Immature natural killer cell (primary cell): ENCODE measurements at regions not wholly inside any gene's neighbourhood (a gene's known extent, or its start where the extent isn't known, plus 50 kb on each side); places are given as distances from the start of the nearest gene placed in this dataset.
"Not testable (repeated sequence)": the region's sequence is repeated elsewhere in the genome, so short reads cannot be mapped to it uniquely, and the experiment has no call there.

Experiments used
- DNase-seq, 3 donors: peaks; one replicate each; pipeline ENCODE4 v3.0.0; 2022; ENCODE audit warnings: mixed read lengths in 1 of 3
- H3K27ac Mint-ChIP-seq, 6 donors: one replicate each; pipeline ENCODE4 v1.8.0; 2020; ENCODE audit warnings: mixed read lengths in 6 of 6, mild to moderate bottlenecking in 5 of 6, inconsistent platforms in 4 of 6, moderate library complexity in 3 of 6
- H3K27me3 Mint-ChIP-seq, 3 donors: one replicate each; pipeline ENCODE4 v1.8.0; 2020 to 2021; ENCODE audit warnings: low read depth in 3 of 3, mild to moderate bottlenecking in 3 of 3, mixed read lengths in 3 of 3, moderate library complexity in 3 of 3, inconsistent platforms in 1 of 3
- H3K36me3 Mint-ChIP-seq, 3 donors: one replicate each; pipeline ENCODE4 v1.8.0; 2020; ENCODE audit warnings: mixed read lengths in 3 of 3, inconsistent platforms in 2 of 3, mild to moderate bottlenecking in 2 of 3
- H3K4me1 Mint-ChIP-seq, 2 donors: one replicate each; pipeline ENCODE4 v1.8.0; 2020; ENCODE audit warnings: inconsistent platforms in 2 of 2, mild to moderate bottlenecking in 2 of 2, mixed read lengths in 2 of 2, moderate library complexity in 1 of 2
- H3K4me3 Mint-ChIP-seq, 5 donors: one replicate each; pipeline ENCODE4 v1.8.0; 2020; ENCODE audit warnings: mild to moderate bottlenecking in 5 of 5, mixed read lengths in 5 of 5, inconsistent platforms in 3 of 5, moderate library complexity in 3 of 5
- H3K9me3 Mint-ChIP-seq, 6 donors: one replicate each; pipeline ENCODE4 v1.8.0; 2020; ENCODE audit warnings: mild to moderate bottlenecking in 6 of 6, mixed read lengths in 6 of 6, inconsistent platforms in 4 of 6, moderate library complexity in 3 of 6

GRCh38 chrX:53883196-53883595 is 161.1 kb downstream of the PHF8 start:
- no peak for DNase-seq
- Mint-ChIP-seq H3K36me3 (no peaks in the 10 kb centered on the region), H3K9me3 (no peaks in the 10 kb centered on the region), H3K4me3 (no peak overlapping the region), H3K27me3 (peaks cover 2 to 20% (median 11%) of the 10 kb centered on the region in 3 donors), H3K4me1 (no peaks in the 10 kb centered on the region), H3K27ac (no peak overlapping the region)

- Mint-ChIP-seq H3K27ac (no peak overlapping the region), H3K36me3 (no peaks in the 10 kb centered on the region), H3K4me1 (no peaks in the 10 kb centered on the region), H3K4me3 (no peak overlapping the region), H3K9me3 (no peaks in the 10 kb centered on the region), H3K27me3 (peaks cover 2 to 20% (median 11%) of the 10 kb centered on the region in 3 donors)
- DNase-seq, result no peak
These were observed 161.9 kb downstream of the PHF8 start for GRCh38 chrX:53882331-53882730.

- H3K27ac Mint-ChIP-seq, H3K36me3 Mint-ChIP-seq, DNase-seq, H3K4me3 Mint-ChIP-seq, H3K4me1 Mint-ChIP-seq, H3K9me3 Mint-ChIP-seq: not testable (repeated sequence)
- H3K27me3 Mint-ChIP-seq, result peaks cover 2 to 18% (median 6%) of the 10 kb centered on the region in 3 donors
These were observed 163.5 kb downstream of the PHF8 start for GRCh38 chrX:53880786-53881185.

- Mint-ChIP-seq H3K27me3 (peaks cover 0 to 14% (median 6%) of the 10 kb centered on the region in 3 donors), H3K4me3 (no peak overlapping the region), H3K27ac (no peak overlapping the region), H3K4me1 (no peaks in the 10 kb centered on the region), H3K36me3 (no peaks in the 10 kb centered on the region), H3K9me3 (peaks cover 0 to 6% (median 0%) of the 10 kb centered on the region in 6 donors)
- DNase-seq, result no peak
These were observed 173.4 kb upstream of the HUWE1 start for GRCh38 chrX:53859890-53860289.

GRCh38 chrX:53831662-53832635 is 145.4 kb upstream of the HUWE1 start:
- H3K27me3 Mint-ChIP-seq, result peaks cover 0 to 3% (median 2%) of the 10 kb centered on the region in 3 donors
- no peak overlapping the region for H3K4me3 Mint-ChIP-seq
- peak; percentile 7 to 32 (median 22) for DNase-seq
- peaks cover 0 to 5% of the 10 kb centered on the region in 2 donors for H3K4me1 Mint-ChIP-seq
- H3K9me3 Mint-ChIP-seq, result no peaks in the 10 kb centered on the region
- H3K27ac Mint-ChIP-seq, result no peak overlapping the region
- no peaks in the 10 kb centered on the region for H3K36me3 Mint-ChIP-seq

- DNase-seq, result no peak
- Mint-ChIP-seq H3K36me3 (no peaks in the 10 kb centered on the region), H3K4me1 (no peaks in the 10 kb centered on the region), H3K4me3 (no peak overlapping the region), H3K9me3 (no peaks in the 10 kb centered on the region), H3K27ac (no peak overlapping the region), H3K27me3 (peaks cover 0 to 2% (median 0%) of the 10 kb centered on the region in 3 donors)
These were observed 138.2 kb upstream of the HUWE1 start for GRCh38 chrX:53824686-53825085.

- not testable (repeated sequence) for H3K36me3 Mint-ChIP-seq, H3K4me3 Mint-ChIP-seq, H3K27me3 Mint-ChIP-seq, DNase-seq, H3K9me3 Mint-ChIP-seq, H3K27ac Mint-ChIP-seq
- peaks cover 7 to 13% of the 10 kb centered on the region in 2 donors for H3K4me1 Mint-ChIP-seq
These were observed 131.6 kb upstream of the HUWE1 start for GRCh38 chrX:53818115-53818514.

GRCh38 chrX:53817548-53817947 is 131.0 kb upstream of the HUWE1 start:
- peak overlapping the region in 1 of 6 donors; percentile 13 for H3K27ac Mint-ChIP-seq
- H3K4me1 Mint-ChIP-seq, result peaks cover 7 to 13% of the 10 kb centered on the region in 2 donors
- no peak for DNase-seq
- no peak overlapping the region for H3K4me3 Mint-ChIP-seq
- H3K36me3 Mint-ChIP-seq, result no peaks in the 10 kb centered on the region
- peaks cover 0 to 5% (median 4%) of the 10 kb centered on the region in 3 donors for H3K27me3 Mint-ChIP-seq
- H3K9me3 Mint-ChIP-seq, result no peaks in the 10 kb centered on the region

- DNase-seq, result no peak
These were observed 127.3 kb upstream of the HUWE1 start for GRCh38 chrX:53813670-53814440.

GRCh38 chrX:53798281-53798680 is 111.8 kb upstream of the HUWE1 start:
- peak; percentile 34 to 52 (median 48) for DNase-seq
- peak overlapping the region in 1 of 5 donors; percentile 42 for H3K4me3 Mint-ChIP-seq
- peaks cover 0 to 3% (median 0%) of the 10 kb centered on the region in 3 donors for H3K36me3 Mint-ChIP-seq
- H3K4me1 Mint-ChIP-seq, result peaks cover 17 to 21% of the 10 kb centered on the region in 2 donors
- H3K27ac Mint-ChIP-seq, result peak overlapping the region in 1 of 6 donors; percentile 24
- peaks cover 0 to 13% (median 3%) of the 10 kb centered on the region in 6 donors for H3K9me3 Mint-ChIP-seq
- H3K27me3 Mint-ChIP-seq, result peaks cover 0 to 5% (median 5%) of the 10 kb centered on the region in 3 donors

More at GRCh38 chrX:53813670-53814440, 127.3 kb upstream of the HUWE1 start:
- H3K27me3 Mint-ChIP-seq, result peaks cover 0 to 7% (median 5%) of the 10 kb centered on the region in 3 donors
- no peaks in the 10 kb centered on the region for H3K9me3 Mint-ChIP-seq
- peaks cover 7 to 13% of the 10 kb centered on the region in 2 donors for H3K4me1 Mint-ChIP-seq
- no peak overlapping the region for H3K27ac Mint-ChIP-seq
- H3K4me3 Mint-ChIP-seq, result no peak overlapping the region
- no peaks in the 10 kb centered on the region for H3K36me3 Mint-ChIP-seq

GRCh38 chrX:53795576-53795975 is 109.1 kb upstream of the HUWE1 start:
- Mint-ChIP-seq H3K27me3 (peaks cover 0 to 5% (median 4%) of the 10 kb centered on the region in 3 donors), H3K4me1 (peaks cover 17 to 21% of the 10 kb centered on the region in 2 donors), H3K36me3 (peaks cover 0 to 3% (median 0%) of the 10 kb centered on the region in 3 donors), H3K27ac (no peak overlapping the region), H3K9me3 (peaks cover 0 to 13% (median 3%) of the 10 kb centered on the region in 6 donors), H3K4me3 (no peak overlapping the region)
- DNase-seq, result no peak

GRCh38 chrX:53794181-53794580 is 107.7 kb upstream of the HUWE1 start:
- Mint-ChIP-seq H3K9me3 (peaks cover 0 to 3% (median under 1%) of the 10 kb centered on the region in 6 donors), H3K4me1 (peaks cover 17 to 21% of the 10 kb centered on the region in 2 donors), H3K36me3 (no peaks in the 10 kb centered on the region), H3K27ac (peak overlapping the region in 2 of 6 donors; percentile 3 to 9), H3K27me3 (peaks cover 0 to 5% (median 4%) of the 10 kb centered on the region in 3 donors), H3K4me3 (no peak overlapping the region)
- no peak for DNase-seq

- DNase-seq, result no peak
- Mint-ChIP-seq H3K4me3 (no peak overlapping the region), H3K27ac (no peak overlapping the region), H3K36me3 (no peaks in the 10 kb centered on the region), H3K4me1 (no peaks in the 10 kb centered on the region), H3K27me3 (peaks cover 2 to 7% (median 6%) of the 10 kb centered on the region in 3 donors), H3K9me3 (no peaks in the 10 kb centered on the region)
These were observed 82.3 kb upstream of the HUWE1 start for GRCh38 chrX:53768865-53769264.

GRCh38 chrX:53768451-53768850 is 81.9 kb upstream of the HUWE1 start:
- Mint-ChIP-seq H3K36me3 (no peaks in the 10 kb centered on the region), H3K27ac (no peak overlapping the region), H3K27me3 (peaks cover 2 to 7% (median 6%) of the 10 kb centered on the region in 3 donors), H3K4me3 (no peak overlapping the region), H3K9me3 (no peaks in the 10 kb centered on the region), H3K4me1 (no peaks in the 10 kb centered on the region)
- no peak for DNase-seq
